BLaER1 (cell line): ENCODE measurements at regions not wholly inside any gene's neighbourhood (a gene's known extent, or its start where the extent isn't known, plus 50 kb on each side); places are given as distances from the start of the nearest gene placed in this dataset.

Experiments
- H3K27ac ChIP-seq: shearing (Covaris generic); formaldehyde crosslinking; 2 replicates; pipeline ENCODE4 v1.8.1; 2022
- H3K27me3 ChIP-seq: shearing (Covaris generic); formaldehyde crosslinking; 2 replicates; pipeline ENCODE4 v1.8.1; 2022
- H3K36me3 ChIP-seq: shearing (Covaris generic); formaldehyde crosslinking; 2 replicates; pipeline ENCODE4 v1.8.1; 2022
- H3K4me1 ChIP-seq: shearing (Covaris generic); formaldehyde crosslinking; 2 replicates; pipeline ENCODE4 v1.8.1; 2022
- H3K4me2 ChIP-seq: shearing (Covaris generic); formaldehyde crosslinking; 2 replicates; pipeline ENCODE4 v1.8.1; 2022
- H3K4me3 ChIP-seq: shearing (Covaris generic); formaldehyde crosslinking; 2 replicates; pipeline ENCODE4 v1.8.1; 2022
- H3K9ac ChIP-seq: shearing (Covaris generic); formaldehyde crosslinking; 2 replicates; pipeline ENCODE4 v1.8.1; 2022
- H3K9me3 ChIP-seq: shearing (Covaris generic); formaldehyde crosslinking; 2 replicates; pipeline ENCODE4 v1.8.1; 2022
- H4K20me1 ChIP-seq: shearing (Covaris generic); formaldehyde crosslinking; 2 replicates; pipeline ENCODE4 v1.8.1; 2022
- Cebpa-rat ChIP-seq: shearing (Covaris generic); IDR thresholded peaks from 2 replicates; pipeline ENCODE4 v1.8.1; 2022

- Histone ChIP-seq H3K4me2 (no peak overlapping the region), H3K27ac (no peak overlapping the region), H3K36me3 (no peaks in the 10 kb centered on the region), H3K4me3 (no peak overlapping the region), H3K9ac (no peak overlapping the region), H3K4me1 (no peaks in the 10 kb centered on the region), H4K20me1 (no peaks in the 10 kb centered on the region), H3K9me3 (no peaks in the 10 kb centered on the region), H3K27me3 (no peaks in the 10 kb centered on the region)
- TF ChIP-seq Cebpa-rat: no peak
Observed at GRCh38 chr1:56200442-56200841, 378.9 kb downstream of the PLPP3 start.

GRCh38 chr1:56199956-56200355 is 379.4 kb downstream of the PLPP3 start:
- Histone ChIP-seq H3K27ac (no peak overlapping the region), H3K9me3 (no peaks in the 10 kb centered on the region), H3K9ac (no peak overlapping the region), H4K20me1 (no peaks in the 10 kb centered on the region), H3K27me3 (no peaks in the 10 kb centered on the region), H3K36me3 (no peaks in the 10 kb centered on the region), H3K4me2 (no peak overlapping the region), H3K4me3 (no peak overlapping the region), H3K4me1 (no peaks in the 10 kb centered on the region)
- TF ChIP-seq Cebpa-rat: no peak

- H3K27ac ChIP-seq: no peak overlapping the region
- no peaks in the 10 kb centered on the region for H3K9me3 ChIP-seq
- no peak overlapping the region for H3K4me3 ChIP-seq
- H3K36me3 ChIP-seq: no peaks in the 10 kb centered on the region
- H4K20me1 ChIP-seq: no peaks in the 10 kb centered on the region
- no peak overlapping the region for H3K4me2 ChIP-seq
- TF ChIP-seq Cebpa-rat: no peak
- no peaks in the 10 kb centered on the region for H3K4me1 ChIP-seq
- no peak overlapping the region for H3K9ac ChIP-seq
- H3K27me3 ChIP-seq: no peaks in the 10 kb centered on the region
Observed at GRCh38 chr1:56199061-56199460, 380.3 kb downstream of the PLPP3 start.

- no peak overlapping the region for H3K4me2 ChIP-seq
- no peak for TF ChIP-seq Cebpa-rat
- no peaks in the 10 kb centered on the region for H3K4me1 ChIP-seq
- H3K4me3 ChIP-seq: no peak overlapping the region
- no peak overlapping the region for H3K9ac ChIP-seq
- no peaks in the 10 kb centered on the region for H4K20me1 ChIP-seq
- no peaks in the 10 kb centered on the region for H3K36me3 ChIP-seq
- H3K27me3 ChIP-seq: no peaks in the 10 kb centered on the region
- H3K9me3 ChIP-seq: no peaks in the 10 kb centered on the region
- no peak overlapping the region for H3K27ac ChIP-seq
Observed at GRCh38 chr1:56197946-56198345, 381.4 kb downstream of the PLPP3 start.

GRCh38 chr1:56196839-56197238 is 382.5 kb downstream of the PLPP3 start:
- H3K27ac ChIP-seq: no peak overlapping the region
- no peak for TF ChIP-seq Cebpa-rat
- H3K36me3 ChIP-seq: no peaks in the 10 kb centered on the region
- H3K4me3 ChIP-seq: no peak overlapping the region
- H4K20me1 ChIP-seq: no peaks in the 10 kb centered on the region
- no peaks in the 10 kb centered on the region for H3K27me3 ChIP-seq
- no peak overlapping the region for H3K9ac ChIP-seq
- no peaks in the 10 kb centered on the region for H3K9me3 ChIP-seq
- H3K4me1 ChIP-seq: no peaks in the 10 kb centered on the region
- no peak overlapping the region for H3K4me2 ChIP-seq

GRCh38 chr1:56194701-56195300 is 384.6 kb downstream of the PLPP3 start:
- no peak for TF ChIP-seq Cebpa-rat
- H4K20me1 ChIP-seq: no peaks in the 10 kb centered on the region
- H3K4me3 ChIP-seq: no peak overlapping the region
- H3K9ac ChIP-seq: no peak overlapping the region
- H3K4me1 ChIP-seq: no peaks in the 10 kb centered on the region
- no peak overlapping the region for H3K4me2 ChIP-seq
- H3K36me3 ChIP-seq: no peaks in the 10 kb centered on the region
- H3K27me3 ChIP-seq: no peaks in the 10 kb centered on the region
- no peaks in the 10 kb centered on the region for H3K9me3 ChIP-seq
- H3K27ac ChIP-seq: no peak overlapping the region

- H3K27me3 ChIP-seq: no peaks in the 10 kb centered on the region
- H3K27ac ChIP-seq: no peak overlapping the region
- no peaks in the 10 kb centered on the region for H3K4me1 ChIP-seq
- no peak overlapping the region for H3K4me3 ChIP-seq
- H3K36me3 ChIP-seq: no peaks in the 10 kb centered on the region
- no peak for TF ChIP-seq Cebpa-rat
- no peaks in the 10 kb centered on the region for H3K9me3 ChIP-seq
- no peak overlapping the region for H3K9ac ChIP-seq
- H3K4me2 ChIP-seq: no peak overlapping the region
- no peaks in the 10 kb centered on the region for H4K20me1 ChIP-seq
Observed at GRCh38 chr1:56193656-56194055, 385.7 kb downstream of the PLPP3 start.

GRCh38 chr1:56191369-56191768 is 388.0 kb downstream of the PLPP3 start:
- Histone ChIP-seq H3K36me3 (no peaks in the 10 kb centered on the region), H4K20me1 (no peaks in the 10 kb centered on the region), H3K4me1 (no peaks in the 10 kb centered on the region), H3K9me3 (no peaks in the 10 kb centered on the region), H3K9ac (no peak overlapping the region), H3K4me3 (no peak overlapping the region), H3K27ac (no peak overlapping the region), H3K4me2 (no peak overlapping the region), H3K27me3 (no peaks in the 10 kb centered on the region)
- TF ChIP-seq Cebpa-rat: no peak

GRCh38 chr1:56190806-56191365 is 388.5 kb downstream of the PLPP3 start:
- TF ChIP-seq Cebpa-rat: no peak
- H3K4me1 ChIP-seq: no peaks in the 10 kb centered on the region

GRCh38 chr1:56189946-56190805 is 389.2 kb downstream of the PLPP3 start:
- H3K9ac ChIP-seq: no peak overlapping the region
- no peak for TF ChIP-seq Cebpa-rat

More at GRCh38 chr1:56190806-56191365, 388.5 kb downstream of the PLPP3 start:
- Histone ChIP-seq H3K27me3 (no peaks in the 10 kb centered on the region), H3K9me3 (no peaks in the 10 kb centered on the region), H3K9ac (no peak overlapping the region), H4K20me1 (no peaks in the 10 kb centered on the region), H3K27ac (no peak overlapping the region), H3K36me3 (no peaks in the 10 kb centered on the region), H3K4me3 (no peak overlapping the region), H3K4me2 (no peak overlapping the region)

More at GRCh38 chr1:56189946-56190805, 389.2 kb downstream of the PLPP3 start:
- Histone ChIP-seq H3K27me3 (no peaks in the 10 kb centered on the region), H3K4me2 (no peak overlapping the region), H3K4me3 (no peak overlapping the region), H3K27ac (no peak overlapping the region), H3K36me3 (no peaks in the 10 kb centered on the region), H4K20me1 (no peaks in the 10 kb centered on the region), H3K4me1 (no peaks in the 10 kb centered on the region), H3K9me3 (no peaks in the 10 kb centered on the region)
